Left ventricle myocardium inferior (tissue), 1 donor: ENCODE measurements at regions not wholly inside any gene's neighbourhood (a gene's known extent, or its start where the extent isn't known, plus 50 kb on each side); places are given as distances from the start of the nearest gene placed in this dataset.

ENCODE experiments used
- DNase-seq: peaks from one replicate; pipeline ENCODE4 v3.0.0-alpha.2; 2020
- H3K27ac ChIP-seq: fragments of 200-600 bp; replicated peaks from 2 replicates; pipeline ENCODE4 v1.8.0; 2021
- H3K27me3 ChIP-seq: fragments of 200-600 bp; 2 replicates; pipeline ENCODE4 v1.8.0; 2021; ENCODE audit warnings: low read depth
- H3K36me3 ChIP-seq: fragments of 200-600 bp; 2 replicates; pipeline ENCODE4 v1.8.0; 2021
- H3K4me1 ChIP-seq: fragments of 200-600 bp; 2 replicates; pipeline ENCODE4 v1.8.0; 2021
- H3K4me3 ChIP-seq: fragments of 200-600 bp; 2 replicates; pipeline ENCODE4 v1.8.0; 2021; ENCODE audit warnings: mild to moderate bottlenecking, moderate library complexity
- H3K9me3 ChIP-seq: fragments of 200-600 bp; replicated peaks from 2 replicates; pipeline ENCODE4 v1.8.0; 2021
- CTCF ChIP-seq: fragments of 200-600 bp; IDR thresholded peaks from 2 replicates; pipeline ENCODE4 v1.8.0; 2021; ENCODE audit warnings: antibody characterized with exemption, mild to moderate bottlenecking, borderline replicate concordance
- intact Hi-C: fragments of 100-400 bp; cut with micrococcal nuclease; formaldehyde crosslinking; loops from one replicate; pipeline ENCODE4 v1.11.0; 2022
- donor health status: DM: no; HTN: yes; CAD: no; lungs with severe emphysema.

DNA sequence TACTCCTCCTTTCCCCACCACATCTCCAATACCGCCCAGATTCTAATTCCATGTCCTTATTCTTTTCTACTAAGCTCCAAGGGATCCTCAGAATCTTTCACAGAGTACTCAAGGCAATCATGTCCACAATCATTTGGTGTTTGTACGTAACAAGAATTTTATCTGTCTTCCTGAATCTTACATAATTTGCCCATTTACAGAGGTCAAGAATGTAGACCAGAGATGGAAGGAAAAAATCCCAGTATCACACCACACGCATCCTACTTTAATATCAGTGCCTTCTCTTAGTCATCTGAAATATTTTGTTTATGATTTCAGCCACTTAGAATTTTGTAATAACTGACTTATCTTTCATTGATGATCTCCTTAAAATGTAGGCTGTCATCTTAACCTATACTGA lies 366.0 kb upstream of the LRRC7 start:
- intact Hi-C loops, result no loop called here
- no peak overlapping the region for H3K27ac ChIP-seq

DNA sequence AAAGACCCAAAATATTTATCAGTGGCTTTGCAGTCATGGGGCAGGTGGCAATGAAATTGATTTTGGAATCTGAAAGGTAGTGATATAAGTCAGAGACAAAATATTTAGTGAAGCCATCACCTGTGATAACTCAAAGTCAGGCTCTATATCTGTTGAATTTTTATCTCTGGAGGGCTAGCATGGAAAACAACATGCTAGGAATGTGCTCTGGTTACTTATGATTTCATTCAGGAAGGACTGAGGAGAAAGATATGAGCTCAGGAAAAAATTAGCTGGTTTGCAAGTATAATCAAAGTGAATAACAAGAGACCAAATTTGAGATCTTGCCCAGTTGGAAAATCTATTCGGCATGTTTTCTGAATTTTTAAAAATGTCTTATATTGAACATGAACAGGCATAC lies 364.6 kb upstream of the LRRC7 start:
- DNase-seq, result no peak
- Histone ChIP-seq H3K4me3 (no peak overlapping the region), H3K9me3 (peaks cover 19% of the 10 kb centered on the region), H3K36me3 (no peaks in the 10 kb centered on the region), H3K4me1 (no peaks in the 10 kb centered on the region), H3K27me3 (no peaks in the 10 kb centered on the region), H3K27ac (no peak overlapping the region)
- intact Hi-C loops, result no loop called here
- no peak for TF ChIP-seq CTCF

More for the DNA sequence above, 366.0 kb upstream of the LRRC7 start:
- no peaks in the 10 kb centered on the region for H3K36me3 ChIP-seq
- H3K4me3 ChIP-seq, result no peak overlapping the region
- H3K9me3 ChIP-seq, result peaks cover 19% of the 10 kb centered on the region
- H3K4me1 ChIP-seq, result no peaks in the 10 kb centered on the region
- no peak for TF ChIP-seq CTCF
- DNase-seq, result no peak
- no peaks in the 10 kb centered on the region for H3K27me3 ChIP-seq

GRCh38 chr1:69213644-69214043 lies 354.1 kb upstream of the LRRC7 start:
- Histone ChIP-seq H3K4me3 (no peak overlapping the region), H3K36me3 (no peaks in the 10 kb centered on the region), H3K4me1 (no peaks in the 10 kb centered on the region), H3K9me3 (no peaks in the 10 kb centered on the region), H3K27ac (no peak overlapping the region), H3K27me3 (no peaks in the 10 kb centered on the region)
- TF ChIP-seq CTCF, result no peak
- intact Hi-C loops, result no loop called here
- DNase-seq, result no peak

GRCh38 chr1:69215883-69216282 lies 351.8 kb upstream of the LRRC7 start:
- no peaks in the 10 kb centered on the region for H3K9me3 ChIP-seq
- DNase-seq, result no peak
- H3K4me1 ChIP-seq, result no peaks in the 10 kb centered on the region
- H3K36me3 ChIP-seq, result no peaks in the 10 kb centered on the region
- no peak for TF ChIP-seq CTCF
- intact Hi-C loops, result no loop called here
- no peaks in the 10 kb centered on the region for H3K27me3 ChIP-seq
- no peak overlapping the region for H3K27ac ChIP-seq
- no peak overlapping the region for H3K4me3 ChIP-seq

GRCh38 chr1:69220672-69221071 lies 347.1 kb upstream of the LRRC7 start:
- no peaks in the 10 kb centered on the region for H3K27me3 ChIP-seq
- no peaks in the 10 kb centered on the region for H3K36me3 ChIP-seq
- DNase-seq, result no peak
- no peak overlapping the region for H3K4me3 ChIP-seq
- no peak overlapping the region for H3K27ac ChIP-seq
- no peak for TF ChIP-seq CTCF
- no peaks in the 10 kb centered on the region for H3K9me3 ChIP-seq
- intact Hi-C loops, result no loop called here
- no peaks in the 10 kb centered on the region for H3K4me1 ChIP-seq

GRCh38 chr1:69221524-69221923 lies 346.2 kb upstream of the LRRC7 start:
- intact Hi-C loops, result no loop called here

More at GRCh38 chr1:69221524-69221923, 346.2 kb upstream of the LRRC7 start:
- Histone ChIP-seq H3K27me3 (no peaks in the 10 kb centered on the region), H3K9me3 (no peaks in the 10 kb centered on the region), H3K36me3 (no peaks in the 10 kb centered on the region), H3K4me3 (no peak overlapping the region), H3K4me1 (no peaks in the 10 kb centered on the region), H3K27ac (no peak overlapping the region)
- no peak for DNase-seq
- TF ChIP-seq CTCF, result no peak
